Fibroblast of skin of left biceps (primary cell): ENCODE measurements at regions not wholly inside any gene's neighbourhood (a gene's known extent, or its start where the extent isn't known, plus 50 kb on each side); places are given as distances from the start of the nearest gene placed in this dataset.

Experiments used
- DNase-seq, 2 experiments: peaks; one replicate each; pipeline ENCODE4 v3.0.0-alpha.2; 2013; ENCODE audit warnings: low read depth in 2 of 2

DNA sequence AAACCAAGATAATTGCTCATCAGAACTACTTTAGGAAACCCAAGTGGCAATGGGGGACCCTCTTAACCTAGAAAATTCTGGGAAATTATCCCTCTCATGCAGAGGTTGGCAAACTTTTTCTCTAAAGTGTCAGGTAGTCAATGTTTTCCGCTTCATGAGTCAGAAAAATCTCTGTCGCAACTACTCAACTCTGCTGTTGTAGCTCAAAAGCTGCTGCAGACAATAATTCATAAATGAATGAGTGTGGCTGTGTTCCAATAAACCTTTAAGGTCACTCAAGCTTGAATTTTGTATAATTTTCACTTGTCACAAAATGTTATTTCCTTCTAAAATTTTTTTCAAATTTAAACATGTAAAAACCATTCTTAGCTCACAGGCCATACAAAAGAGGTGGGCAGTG lies 193.4 kb upstream of the MID1 start:
- no peak for DNase-seq

GRCh38 chrX:10818651-10819050 lies 198.3 kb upstream of the MID1 start:
- DNase-seq = no peak

DNA sequence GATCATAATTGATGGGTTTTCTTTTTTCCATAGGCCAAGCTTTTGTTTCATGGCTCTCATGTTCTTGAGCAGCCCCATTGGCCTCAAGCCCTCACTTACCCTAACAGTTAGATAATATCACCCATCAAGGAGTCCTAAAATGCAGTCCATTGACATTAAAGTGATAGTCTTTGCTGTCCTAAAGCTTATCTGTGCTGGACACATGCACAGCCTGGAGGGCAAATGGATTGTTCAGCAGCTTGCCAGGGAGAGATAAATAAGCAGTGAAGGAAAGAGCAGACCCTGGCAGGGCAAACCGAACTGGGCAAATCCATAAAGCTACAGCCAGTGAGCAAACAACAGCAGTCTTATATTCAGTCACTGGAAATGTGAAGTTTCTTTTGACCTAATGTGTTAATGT lies 199.6 kb upstream of the MID1 start:
- DNase-seq = no peak

- DNase-seq = no peak
These were observed 200.9 kb upstream of the MID1 start for GRCh38 chrX:10821293-10821692.

DNA sequence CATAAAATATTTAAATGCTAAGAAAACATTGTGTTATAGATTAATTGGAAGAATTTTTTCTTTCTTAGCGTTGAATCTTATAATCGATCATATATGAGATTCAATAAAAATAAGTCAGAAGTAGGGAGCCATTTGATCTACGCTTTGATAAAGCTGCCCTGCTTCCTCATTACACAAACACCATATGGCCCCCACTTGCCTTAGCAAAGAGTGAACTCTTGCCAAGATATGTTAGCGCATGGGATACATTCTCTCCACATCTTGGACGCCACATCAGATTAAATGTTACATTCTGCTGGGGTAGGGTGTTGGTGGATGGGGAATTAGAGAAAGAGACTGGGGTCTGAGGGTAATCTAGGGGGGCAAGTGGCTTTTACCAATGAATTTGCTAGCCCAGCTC lies 207.7 kb upstream of the MID1 start:
- DNase-seq = no peak

DNA sequence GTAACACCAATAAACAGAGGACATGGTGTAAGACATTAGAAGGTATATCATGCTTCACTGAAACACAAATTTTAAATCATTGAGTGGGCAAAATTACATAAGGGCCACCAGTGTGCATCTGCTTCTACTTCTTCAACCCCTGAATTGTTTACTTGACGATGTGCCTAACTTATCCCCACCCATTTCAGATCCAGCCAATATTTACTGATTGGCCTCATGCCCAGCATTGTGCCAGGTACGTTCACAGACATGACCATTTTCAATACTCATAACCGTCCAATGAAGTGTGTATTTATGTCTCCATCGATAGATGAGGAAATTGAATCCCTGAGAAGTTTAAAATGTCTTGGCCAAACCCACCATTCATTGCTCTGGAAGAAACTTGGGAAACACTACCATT lies 208.3 kb upstream of the MID1 start:
- no peak for DNase-seq

DNA sequence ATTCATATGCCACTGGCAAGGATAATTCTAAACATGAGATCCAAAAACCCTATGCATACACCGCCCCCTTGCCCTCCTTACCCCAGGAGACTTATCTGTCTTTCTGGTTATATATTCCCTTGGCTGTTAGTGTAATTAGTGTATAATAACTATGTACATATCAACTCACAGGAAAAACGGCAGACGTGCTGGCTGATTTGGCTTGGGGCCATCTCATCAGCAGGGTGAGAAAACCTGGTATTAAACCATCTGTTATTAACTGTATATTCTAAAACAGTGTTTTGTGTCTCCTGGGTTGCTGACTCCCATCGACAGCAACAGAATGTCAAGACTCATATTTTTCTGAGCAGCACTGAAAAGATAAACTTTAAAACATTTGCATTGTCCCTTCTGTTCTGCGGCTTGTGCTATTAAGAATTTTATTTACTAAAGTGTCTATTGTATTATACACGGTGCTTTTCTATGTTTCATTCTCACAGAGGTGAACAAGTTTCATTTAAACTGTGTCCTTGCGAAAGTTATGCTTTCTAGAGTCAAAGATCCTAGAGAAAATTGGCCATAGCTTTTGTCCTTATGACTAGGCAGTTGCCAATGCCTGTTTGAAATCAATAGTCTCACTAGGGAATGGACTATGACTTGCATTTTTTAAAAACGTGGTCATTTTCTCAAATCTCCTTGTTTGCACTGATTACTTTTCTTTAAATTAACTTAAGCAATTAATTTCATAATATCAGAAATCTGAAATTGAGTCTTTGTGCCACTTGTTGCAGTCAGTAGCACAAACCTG lies 211.5 kb upstream of the MID1 start:
- no peak for DNase-seq

- DNase-seq = no peak
These were observed 213.1 kb upstream of the MID1 start for GRCh38 chrX:10833299-10834169.

GRCh38 chrX:10841579-10841978 lies 221.2 kb upstream of the MID1 start:
- DNase-seq = peak; percentile 40 to 47

DNA sequence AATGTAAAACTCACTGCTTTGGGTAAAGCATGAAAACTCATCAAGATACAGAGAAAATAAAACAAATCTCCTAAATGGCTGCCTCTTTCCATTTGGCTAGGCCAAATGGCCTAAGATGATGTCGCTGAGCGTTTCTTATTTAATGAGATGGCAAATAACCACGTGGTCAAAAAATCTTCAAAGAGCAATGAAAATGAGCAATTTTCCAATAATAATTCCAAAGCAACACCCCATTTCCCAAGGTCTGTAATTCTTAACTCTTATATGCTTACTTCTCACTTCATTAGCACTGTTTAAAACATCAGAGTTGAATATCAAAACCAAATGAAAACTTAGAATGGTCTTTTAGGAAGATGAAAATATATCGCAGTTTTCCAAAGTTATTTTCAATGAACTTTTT lies 222.3 kb upstream of the MID1 start:
- DNase-seq = no peak

- no peak for DNase-seq
These were observed 226.9 kb upstream of the MID1 start for GRCh38 chrX:10847333-10847732.

DNA sequence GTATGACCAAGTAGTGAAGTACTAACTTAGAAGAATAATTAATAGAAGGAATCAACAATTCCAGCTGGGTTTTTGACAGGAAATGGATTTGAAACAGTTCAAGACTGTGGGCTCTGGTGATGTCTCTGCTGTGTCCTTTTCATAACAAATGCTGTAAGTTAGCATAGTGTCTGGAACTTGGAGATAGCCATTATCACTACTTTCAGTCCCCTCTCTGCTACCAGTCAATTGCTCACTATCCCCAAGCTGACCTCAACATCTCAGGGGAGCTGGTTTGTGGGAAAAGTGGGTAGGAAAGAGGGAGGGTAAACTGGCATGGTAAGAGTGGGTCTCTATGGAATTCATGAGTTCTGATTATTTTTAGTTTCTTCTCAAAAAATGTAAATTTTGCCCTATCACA lies 231.4 kb upstream of the MID1 start:
- DNase-seq = no peak

DNA sequence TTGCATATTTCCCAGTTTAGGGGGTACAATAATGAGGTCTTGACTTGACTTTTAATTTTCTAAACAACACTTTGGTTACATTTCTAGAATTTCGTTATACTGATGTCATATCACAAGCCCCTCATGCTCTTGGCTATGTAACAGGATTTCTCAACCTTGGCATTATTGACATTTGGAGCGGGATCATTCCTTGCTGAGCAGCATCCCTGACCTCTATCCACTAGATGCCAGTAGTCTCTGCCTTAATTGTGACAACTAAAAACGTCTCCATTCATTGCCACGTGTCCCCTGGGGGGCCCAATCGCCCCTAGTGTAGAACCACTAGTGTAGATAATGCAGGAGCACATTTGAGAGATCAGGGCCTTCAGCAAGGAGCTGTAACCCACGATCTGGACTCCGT lies 234.2 kb upstream of the MID1 start:
- DNase-seq = no peak

DNA sequence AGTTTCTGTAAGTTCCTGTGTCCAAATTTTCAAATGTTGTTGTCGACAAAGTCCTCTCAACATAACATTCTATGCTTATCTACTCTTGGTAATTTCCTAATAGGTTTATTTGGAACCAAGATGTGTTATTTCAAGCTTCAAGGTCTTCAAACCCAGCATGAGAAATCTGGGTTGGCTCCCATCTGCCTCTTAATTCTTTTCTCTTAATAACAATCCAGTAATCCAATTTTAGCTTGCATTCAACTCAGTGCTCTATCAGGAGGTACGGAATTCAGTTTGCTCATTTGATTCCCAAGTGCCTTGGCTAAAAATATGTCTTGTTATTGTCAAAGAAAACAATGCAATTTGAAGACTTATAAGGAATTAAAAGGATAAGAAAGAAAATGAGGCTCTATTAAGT lies 235.5 kb upstream of the MID1 start:
- no peak for DNase-seq

DNA sequence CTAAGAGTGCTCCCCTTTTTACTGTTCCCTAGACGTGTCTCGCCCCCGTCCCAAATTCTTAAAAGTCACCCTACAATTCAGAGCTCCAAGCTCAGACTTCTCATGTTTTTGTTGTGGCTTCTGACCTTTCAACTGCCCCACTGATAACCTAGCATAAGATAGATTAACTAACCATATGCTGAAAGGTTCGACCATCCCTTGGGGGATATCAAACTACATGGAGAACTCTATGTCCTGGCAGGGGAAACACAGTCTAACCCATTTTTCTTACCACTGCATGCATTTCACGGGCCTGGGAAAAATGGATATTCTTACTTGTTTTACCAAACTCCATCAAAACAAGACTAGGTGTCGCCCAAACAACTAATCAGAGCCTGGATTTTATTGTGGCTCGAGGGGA lies 236.4 kb upstream of the MID1 start:
- no peak for DNase-seq

DNA sequence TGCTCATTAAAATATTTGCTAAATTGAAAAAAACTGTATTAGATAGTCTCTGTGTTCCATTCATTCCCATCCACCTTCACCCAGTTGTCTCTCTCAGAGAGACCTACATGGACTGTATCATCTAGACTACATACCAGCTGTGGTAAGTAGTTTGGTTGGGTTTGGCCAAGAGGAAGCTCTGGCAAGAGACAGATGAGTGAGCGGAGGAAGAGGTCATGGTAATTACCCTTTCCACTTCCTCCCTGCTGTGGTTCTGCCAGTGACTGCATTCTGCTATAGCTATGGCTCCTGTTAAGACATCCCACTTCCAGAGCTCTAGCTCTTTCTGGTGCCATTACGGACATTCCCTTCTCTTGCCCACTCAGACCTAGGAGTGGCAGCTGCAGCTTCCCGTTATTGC lies 239.0 kb upstream of the MID1 start:
- no peak for DNase-seq

DNA sequence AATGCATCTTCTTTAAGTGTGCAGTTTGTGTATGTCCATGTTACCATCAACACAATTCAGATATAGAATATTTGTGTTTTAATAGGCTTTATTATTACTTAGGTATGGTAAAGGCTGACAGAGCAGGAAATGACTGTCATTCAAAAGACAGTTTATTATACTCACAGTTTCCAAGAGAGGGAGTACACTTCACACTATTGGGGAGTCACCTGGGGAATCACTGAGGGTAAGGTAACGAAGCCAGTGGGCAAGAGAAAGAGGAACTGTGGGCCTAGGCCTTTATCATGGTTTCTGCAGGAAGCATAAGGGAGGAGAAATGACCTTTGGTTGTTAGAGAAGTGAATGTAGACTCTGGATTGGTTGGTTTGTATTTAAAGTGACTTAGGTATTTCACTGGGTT lies 235.1 kb upstream of the HCCS start:
- DNase-seq = no peak

DNA sequence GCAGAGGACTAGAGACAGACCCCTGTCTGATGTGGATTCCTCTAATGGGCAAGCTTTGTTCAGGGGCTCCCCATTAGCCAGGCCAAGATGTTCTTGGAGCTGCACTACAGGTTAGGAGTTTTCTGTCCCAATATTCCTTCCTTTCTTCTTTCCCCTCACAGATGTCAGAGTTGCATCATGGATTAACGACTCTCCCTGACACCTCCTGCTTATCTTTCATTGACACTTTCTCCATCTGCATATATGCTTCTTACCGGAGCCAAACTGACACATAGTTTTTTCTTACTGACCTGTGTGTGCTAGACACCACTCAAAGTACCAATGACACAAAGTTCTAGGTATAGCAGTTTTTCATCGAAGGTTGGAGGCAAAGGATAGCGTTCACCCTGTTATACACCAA lies 228.6 kb upstream of the HCCS start:
- no peak for DNase-seq

DNA sequence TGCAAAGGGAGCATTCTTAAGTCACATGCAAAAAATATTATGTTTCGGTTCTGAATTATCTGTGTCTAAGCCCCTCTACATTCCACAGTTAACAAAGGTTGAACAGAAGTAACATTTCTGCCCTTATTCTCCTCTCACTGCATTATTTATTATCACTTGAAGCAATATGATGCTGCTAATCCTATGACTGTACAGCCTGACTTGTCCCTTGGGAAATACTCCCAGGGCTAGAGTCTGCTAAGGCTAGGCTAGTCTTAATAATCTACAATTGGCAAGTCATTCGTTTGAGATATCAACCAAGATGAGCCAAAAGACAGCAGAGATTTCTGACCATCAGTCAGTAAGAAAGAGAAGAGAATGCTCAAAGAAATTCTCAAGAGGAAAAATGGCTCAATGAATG lies 226.9 kb upstream of the HCCS start:
- peak; percentile 55 to 59 for DNase-seq

- DNase-seq = peak; percentile 21 to 33
These were observed 218.4 kb upstream of the HCCS start for GRCh38 chrX:10892621-10893225.

DNA sequence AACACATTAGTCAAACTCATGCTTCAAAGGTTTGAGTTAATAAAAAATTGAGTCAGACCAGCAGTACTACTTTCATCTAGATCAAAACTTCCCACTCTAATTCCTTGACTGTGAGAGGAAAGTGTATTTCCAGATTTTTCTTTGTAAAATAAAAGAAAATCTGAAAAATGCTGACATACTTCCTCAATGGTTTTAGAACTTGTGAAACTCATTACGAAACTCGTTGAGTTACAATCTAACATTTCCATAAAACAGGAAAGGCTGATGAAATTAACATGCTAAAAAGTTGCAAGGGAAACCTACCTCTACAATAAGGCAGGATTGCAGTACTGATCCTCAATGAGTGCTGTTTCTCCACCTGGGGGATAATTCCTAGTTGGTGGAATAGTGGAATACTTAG lies 217.8 kb upstream of the HCCS start:
- DNase-seq = peak in 1 of 2 experiments; percentile 7

GRCh38 chrX:10893976-10894375 lies 217.2 kb upstream of the HCCS start:
- DNase-seq = no peak

- DNase-seq = no peak
These were observed 213.4 kb upstream of the HCCS start for GRCh38 chrX:10897768-10898167.
